Liver (tissue), 8 donors: ENCODE measurements at regions not wholly inside any gene's neighbourhood (a gene's known extent, or its start where the extent isn't known, plus 50 kb on each side); places are given as distances from the start of the nearest gene placed in this dataset.

Source experiments
- DNase-seq: peaks from one replicate; pipeline ENCODE4 v3.0.0-alpha.2; 2017; ENCODE audit warnings: low spot score
- H3K27ac ChIP-seq, 2 donors: one replicate each; pipeline ENCODE4 v1.7.0; 2013; ENCODE audit warnings: inconsistent platforms in 2 of 2, low read length in 2 of 2, control low read depth in 1 of 2, low read depth in 1 of 2, mild to moderate bottlenecking in 1 of 2
- H3K27me3 ChIP-seq, 4 donors: one replicate each; pipeline versions ENCODE4 v1.6.1 to v1.7.0; 2013; ENCODE audit warnings: low read length in 3 of 4, inconsistent platforms in 1 of 4, mild to moderate bottlenecking in 1 of 4, moderate library complexity in 1 of 4; ENCODE audit not compliant: control insufficient read depth in 4 of 4, insufficient read depth in 4 of 4
- H3K36me3 ChIP-seq, 4 donors: one replicate each; pipeline versions ENCODE4 v1.6.1 to v1.7.0; 2013; ENCODE audit warnings: low read length in 3 of 4, mild to moderate bottlenecking in 3 of 4, low read depth in 1 of 4, moderate library complexity in 1 of 4; ENCODE audit not compliant: control insufficient read depth in 4 of 4, insufficient read depth in 3 of 4
- H3K4me1 ChIP-seq, 4 donors: one replicate each; pipeline versions ENCODE4 v1.6.1 to v1.7.0; 2013; ENCODE audit warnings: low read length in 3 of 4, mild to moderate bottlenecking in 3 of 4, moderate library complexity in 1 of 4; ENCODE audit not compliant: control insufficient read depth in 4 of 4, insufficient read depth in 4 of 4
- H3K4me3 ChIP-seq, 3 donors: one replicate each; pipeline versions ENCODE4 v1.6.1 to v1.7.0; 2013; ENCODE audit warnings: low read length in 3 of 3, control low read depth in 1 of 3, low read depth in 1 of 3, mild to moderate bottlenecking in 1 of 3
- H3K9ac ChIP-seq, 2 donors: one replicate each; pipeline ENCODE4 v1.7.0; 2013; ENCODE audit warnings: low read length in 2 of 2, mild to moderate bottlenecking in 2 of 2, moderate library complexity in 2 of 2, control low read depth in 1 of 2, low read depth in 1 of 2
- H3K9me3 ChIP-seq, 4 donors: one replicate each; pipeline versions ENCODE4 v1.6.1 to v1.7.0; 2013; ENCODE audit warnings: low read length in 3 of 4; ENCODE audit not compliant: control insufficient read depth in 4 of 4
- EGR1 ChIP-seq, 2 donors: IDR thresholded peaks; 2 replicates each; pipeline ENCODE4 v1.6.1; 2016 to 2018; ENCODE audit warnings: antibody characterized with exemption in 2 of 2, low read depth in 2 of 2
- FOXA1 ChIP-seq: IDR thresholded peaks from 2 replicates; pipeline ENCODE4 v1.6.1; 2016; ENCODE audit warnings: antibody characterized with exemption
- FOXA2 ChIP-seq: IDR thresholded peaks from 2 replicates; pipeline ENCODE4 v1.6.1; 2016; ENCODE audit warnings: antibody characterized with exemption
- GABPA ChIP-seq, 2 donors: IDR thresholded peaks in 1 of 2; conservative IDR thresholded peaks in 1 of 2; 2 replicates each; pipeline ENCODE4 v1.6.1; 2016; ENCODE audit warnings: antibody characterized with exemption in 2 of 2, mild to moderate bottlenecking in 1 of 2, moderate library complexity in 1 of 2
- HNF4A ChIP-seq, 2 donors: conservative IDR thresholded peaks; 2 replicates each; pipeline ENCODE4 v1.6.1; 2016; ENCODE audit warnings: antibody characterized with exemption in 2 of 2, mild to moderate bottlenecking in 2 of 2
- HNF4G ChIP-seq: IDR thresholded peaks from 2 replicates; pipeline ENCODE4 v1.6.1; 2016; ENCODE audit warnings: antibody characterized with exemption
- JUND ChIP-seq, 2 donors: IDR thresholded peaks; 2 replicates each; pipeline ENCODE4 v1.6.1; 2016; ENCODE audit warnings: antibody characterized with exemption in 2 of 2
- NR2F2 ChIP-seq: IDR thresholded peaks from 2 replicates; pipeline ENCODE4 v1.6.1; 2016; ENCODE audit warnings: antibody characterized with exemption
- RAD21 ChIP-seq, 2 donors: IDR thresholded peaks; 2 replicates each; pipeline ENCODE4 v1.6.1; 2016; ENCODE audit warnings: antibody characterized with exemption in 2 of 2, mild to moderate bottlenecking in 2 of 2
- RXRA ChIP-seq, 2 donors: IDR thresholded peaks; 2 replicates each; pipeline ENCODE4 v1.6.1; 2017 to 2018; ENCODE audit warnings: antibody characterized with exemption in 2 of 2, mild to moderate bottlenecking in 1 of 2
- SP1 ChIP-seq: IDR thresholded peaks from 2 replicates; pipeline ENCODE4 v1.6.1; 2018; ENCODE audit warnings: antibody characterized with exemption, mild to moderate bottlenecking
- TAF1 ChIP-seq: conservative IDR thresholded peaks from 2 replicates; pipeline ENCODE4 v1.6.1; 2016; ENCODE audit warnings: antibody characterized with exemption, mild to moderate bottlenecking
- YY1 ChIP-seq: IDR thresholded peaks from 2 replicates; pipeline ENCODE4 v1.6.1; 2016; ENCODE audit warnings: antibody characterized with exemption, mild to moderate bottlenecking
- WGBS: extraction: QIAGEN DNeasy Blood & Tissue Kit; methylation state at CpG from one replicate; pipeline ENCODE4 v1.1.7; 2013; 5-methylcytosine and 5-hydroxymethylcytosine counted together
- TF ChIP-seq, protein P1 (sequence below): IDR thresholded peaks from 2 replicates; pipeline ENCODE4 v1.6.1; 2016; ENCODE audit warnings: antibody characterized with exemption, mild to moderate bottlenecking
- TF ChIP-seq, protein P2 (sequence below): IDR thresholded peaks from 2 replicates; pipeline ENCODE4 v1.6.1; 2016; ENCODE audit warnings: antibody characterized with exemption
- TF ChIP-seq, protein P3 (sequence below): IDR thresholded peaks from 2 replicates; pipeline ENCODE4 v1.6.1; 2016; ENCODE audit warnings: antibody characterized with exemption
- TF ChIP-seq, protein P4 (sequence below): IDR thresholded peaks from 2 replicates; pipeline ENCODE4 v1.6.1; 2016; ENCODE audit warnings: antibody characterized with exemption
- TF ChIP-seq, protein P5 (sequence below): fragments of 150-350 bp; IDR thresholded peaks from 2 replicates; pipeline ENCODE4 v1.5.1; 2017; ENCODE audit warnings: improper control_type of control experiment, low read depth, low read length; ENCODE audit not compliant: missing input control
- donor health status: healthy.
- donor health status: healthy.
- donor health status: healthy.
- donor health status: healthy.
- donor health status: healthy.

DNA sequence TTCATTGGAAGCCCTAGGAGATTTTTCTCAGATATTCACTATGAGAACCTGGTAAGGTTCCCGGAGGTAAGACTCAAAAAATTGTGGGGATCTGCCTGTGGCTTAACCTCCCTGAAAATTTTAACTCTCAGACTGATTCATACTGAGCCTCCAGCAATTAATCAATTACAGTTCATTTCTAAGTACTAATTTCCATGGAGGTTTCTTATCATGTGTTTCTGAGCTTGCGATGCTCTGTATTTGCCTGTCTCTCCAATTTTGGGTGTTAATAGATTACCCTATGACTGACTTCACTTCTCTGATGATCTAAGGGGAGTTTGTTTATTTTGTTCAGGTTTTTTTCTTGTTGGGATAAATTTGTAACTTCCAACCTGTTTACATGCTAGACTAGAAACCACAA is 215.4 kb upstream of the TMEM196 start:
- H3K36me3 ChIP-seq, result no peaks in the 10 kb centered on the region
- H3K4me3 ChIP-seq, result no peak overlapping the region
- no peak overlapping the region for H3K27ac ChIP-seq
- no peaks in the 10 kb centered on the region for H3K4me1 ChIP-seq
- H3K9ac ChIP-seq, result no peak overlapping the region
- no peaks in the 10 kb centered on the region for H3K9me3 ChIP-seq
- no peaks in the 10 kb centered on the region for H3K27me3 ChIP-seq
- no peak for DNase-seq
- TF ChIP-seq SP1 (no peak), EGR1 (IDR thresholded peaks at IDR 0.05; ENCODE audit: low read depth in 2 of 2) (no peak), HNF4G (no peak), NR2F2 (no peak), FOXA1 (no peak), RXRA (IDR thresholded peaks at IDR 0.05) (no peak), HNF4A (conservative IDR thresholded peaks at IDR 0.05) (no peak)
- TF ChIP-seq, protein P1, sequence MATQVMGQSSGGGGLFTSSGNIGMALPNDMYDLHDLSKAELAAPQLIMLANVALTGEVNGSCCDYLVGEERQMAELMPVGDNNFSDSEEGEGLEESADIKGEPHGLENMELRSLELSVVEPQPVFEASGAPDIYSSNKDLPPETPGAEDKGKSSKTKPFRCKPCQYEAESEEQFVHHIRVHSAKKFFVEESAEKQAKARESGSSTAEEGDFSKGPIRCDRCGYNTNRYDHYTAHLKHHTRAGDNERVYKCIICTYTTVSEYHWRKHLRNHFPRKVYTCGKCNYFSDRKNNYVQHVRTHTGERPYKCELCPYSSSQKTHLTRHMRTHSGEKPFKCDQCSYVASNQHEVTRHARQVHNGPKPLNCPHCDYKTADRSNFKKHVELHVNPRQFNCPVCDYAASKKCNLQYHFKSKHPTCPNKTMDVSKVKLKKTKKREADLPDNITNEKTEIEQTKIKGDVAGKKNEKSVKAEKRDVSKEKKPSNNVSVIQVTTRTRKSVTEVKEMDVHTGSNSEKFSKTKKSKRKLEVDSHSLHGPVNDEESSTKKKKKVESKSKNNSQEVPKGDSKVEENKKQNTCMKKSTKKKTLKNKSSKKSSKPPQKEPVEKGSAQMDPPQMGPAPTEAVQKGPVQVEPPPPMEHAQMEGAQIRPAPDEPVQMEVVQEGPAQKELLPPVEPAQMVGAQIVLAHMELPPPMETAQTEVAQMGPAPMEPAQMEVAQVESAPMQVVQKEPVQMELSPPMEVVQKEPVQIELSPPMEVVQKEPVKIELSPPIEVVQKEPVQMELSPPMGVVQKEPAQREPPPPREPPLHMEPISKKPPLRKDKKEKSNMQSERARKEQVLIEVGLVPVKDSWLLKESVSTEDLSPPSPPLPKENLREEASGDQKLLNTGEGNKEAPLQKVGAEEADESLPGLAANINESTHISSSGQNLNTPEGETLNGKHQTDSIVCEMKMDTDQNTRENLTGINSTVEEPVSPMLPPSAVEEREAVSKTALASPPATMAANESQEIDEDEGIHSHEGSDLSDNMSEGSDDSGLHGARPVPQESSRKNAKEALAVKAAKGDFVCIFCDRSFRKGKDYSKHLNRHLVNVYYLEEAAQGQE, result no peak
- TF ChIP-seq, protein P2, sequence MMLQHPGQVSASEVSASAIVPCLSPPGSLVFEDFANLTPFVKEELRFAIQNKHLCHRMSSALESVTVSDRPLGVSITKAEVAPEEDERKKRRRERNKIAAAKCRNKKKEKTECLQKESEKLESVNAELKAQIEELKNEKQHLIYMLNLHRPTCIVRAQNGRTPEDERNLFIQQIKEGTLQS, result no peak
- WGBS, result 66% methylated on average over 2 of the region's 2 CpGs

DNA sequence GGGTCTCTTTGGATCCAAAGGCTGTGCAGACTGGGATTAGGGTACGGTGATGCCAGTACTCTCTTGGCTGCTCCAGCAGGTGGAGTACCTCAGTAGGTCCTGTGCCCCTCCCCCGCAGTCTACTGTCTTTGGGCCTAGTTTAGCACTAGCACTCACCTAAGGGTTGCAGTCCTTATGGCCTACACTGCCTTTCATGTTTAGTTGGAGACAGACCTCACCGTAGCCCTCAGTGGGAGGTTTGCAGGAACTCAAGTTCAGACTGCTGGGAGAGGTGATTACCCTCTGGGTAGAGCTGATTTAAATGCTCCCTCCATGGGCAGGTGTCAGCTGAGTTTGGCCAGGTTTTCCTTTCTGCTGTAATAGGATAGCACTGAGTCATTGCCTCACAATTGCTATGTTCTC is 210.8 kb upstream of the TMEM196 start:
- no peaks in the 10 kb centered on the region for H3K27me3 ChIP-seq
- H3K27ac ChIP-seq, result no peak overlapping the region
- H3K9me3 ChIP-seq, result peaks cover 0 to 1% (median 0%) of the 10 kb centered on the region in 4 donors
- 81% methylated on average over 3 of the region's 3 CpGs for WGBS
- no peak overlapping the region for H3K4me3 ChIP-seq
- no peaks in the 10 kb centered on the region for H3K36me3 ChIP-seq
- DNase-seq, result no peak
- no peak for TF ChIP-seq JUND (IDR thresholded peaks at IDR 0.05)
- no peak for TF ChIP-seq EGR1 (IDR thresholded peaks at IDR 0.05; ENCODE audit: low read depth in 2 of 2)
- TF ChIP-seq NR2F2, result no peak
- no peak for TF ChIP-seq FOXA2
- TF ChIP-seq RXRA (IDR thresholded peaks at IDR 0.05), result no peak
- TF ChIP-seq HNF4A (conservative IDR thresholded peaks at IDR 0.05), result no peak
- no peak for TF ChIP-seq SP1
- TF ChIP-seq, protein P3, sequence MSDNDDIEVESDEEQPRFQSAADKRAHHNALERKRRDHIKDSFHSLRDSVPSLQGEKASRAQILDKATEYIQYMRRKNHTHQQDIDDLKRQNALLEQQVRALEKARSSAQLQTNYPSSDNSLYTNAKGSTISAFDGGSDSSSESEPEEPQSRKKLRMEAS, result no peak
- TF ChIP-seq, protein P4, sequence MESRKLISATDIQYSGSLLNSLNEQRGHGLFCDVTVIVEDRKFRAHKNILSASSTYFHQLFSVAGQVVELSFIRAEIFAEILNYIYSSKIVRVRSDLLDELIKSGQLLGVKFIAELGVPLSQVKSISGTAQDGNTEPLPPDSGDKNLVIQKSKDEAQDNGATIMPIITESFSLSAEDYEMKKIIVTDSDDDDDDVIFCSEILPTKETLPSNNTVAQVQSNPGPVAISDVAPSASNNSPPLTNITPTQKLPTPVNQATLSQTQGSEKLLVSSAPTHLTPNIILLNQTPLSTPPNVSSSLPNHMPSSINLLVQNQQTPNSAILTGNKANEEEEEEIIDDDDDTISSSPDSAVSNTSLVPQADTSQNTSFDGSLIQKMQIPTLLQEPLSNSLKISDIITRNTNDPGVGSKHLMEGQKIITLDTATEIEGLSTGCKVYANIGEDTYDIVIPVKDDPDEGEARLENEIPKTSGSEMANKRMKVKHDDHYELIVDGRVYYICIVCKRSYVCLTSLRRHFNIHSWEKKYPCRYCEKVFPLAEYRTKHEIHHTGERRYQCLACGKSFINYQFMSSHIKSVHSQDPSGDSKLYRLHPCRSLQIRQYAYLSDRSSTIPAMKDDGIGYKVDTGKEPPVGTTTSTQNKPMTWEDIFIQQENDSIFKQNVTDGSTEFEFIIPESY, result no peak
- TF ChIP-seq, protein P5, sequence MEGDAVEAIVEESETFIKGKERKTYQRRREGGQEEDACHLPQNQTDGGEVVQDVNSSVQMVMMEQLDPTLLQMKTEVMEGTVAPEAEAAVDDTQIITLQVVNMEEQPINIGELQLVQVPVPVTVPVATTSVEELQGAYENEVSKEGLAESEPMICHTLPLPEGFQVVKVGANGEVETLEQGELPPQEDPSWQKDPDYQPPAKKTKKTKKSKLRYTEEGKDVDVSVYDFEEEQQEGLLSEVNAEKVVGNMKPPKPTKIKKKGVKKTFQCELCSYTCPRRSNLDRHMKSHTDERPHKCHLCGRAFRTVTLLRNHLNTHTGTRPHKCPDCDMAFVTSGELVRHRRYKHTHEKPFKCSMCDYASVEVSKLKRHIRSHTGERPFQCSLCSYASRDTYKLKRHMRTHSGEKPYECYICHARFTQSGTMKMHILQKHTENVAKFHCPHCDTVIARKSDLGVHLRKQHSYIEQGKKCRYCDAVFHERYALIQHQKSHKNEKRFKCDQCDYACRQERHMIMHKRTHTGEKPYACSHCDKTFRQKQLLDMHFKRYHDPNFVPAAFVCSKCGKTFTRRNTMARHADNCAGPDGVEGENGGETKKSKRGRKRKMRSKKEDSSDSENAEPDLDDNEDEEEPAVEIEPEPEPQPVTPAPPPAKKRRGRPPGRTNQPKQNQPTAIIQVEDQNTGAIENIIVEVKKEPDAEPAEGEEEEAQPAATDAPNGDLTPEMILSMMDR, result no peak
- no peak for TF ChIP-seq GABPA (IDR thresholded peaks at IDR 0.05 in 1 of 2, conservative IDR thresholded peaks at IDR 0.05 in 1 of 2)
- no peak for TF ChIP-seq HNF4G
- TF ChIP-seq FOXA1, result no peak
- TF ChIP-seq RAD21 (IDR thresholded peaks at IDR 0.05), result no peak
- TF ChIP-seq, protein P2, result no peak
- TF ChIP-seq TAF1, result no peak
- TF ChIP-seq YY1, result no peak
- TF ChIP-seq, protein P1, result no peak
- H3K4me1 ChIP-seq, result no peaks in the 10 kb centered on the region
- H3K9ac ChIP-seq, result no peak overlapping the region
